GM18517 (cell line): ENCODE measurements at regions not wholly inside any gene's neighbourhood (a gene's known extent, or its start where the extent isn't known, plus 50 kb on each side); places are given as distances from the start of the nearest gene placed in this dataset.

ENCODE experiments used
- ATAC-seq: cut with Tn5 transposase; IDR thresholded peaks from one replicate; pipeline ENCODE4 v1.9.1; 2021; ENCODE audit warnings: mild to moderate bottlenecking, moderate library complexity; ENCODE audit not compliant: unreplicated experiment

- ATAC-seq = peak; percentile 82
These were observed 392.7 kb upstream of the TBL1XR1 start for GRCh38 chr3:177589911-177590381.

DNA sequence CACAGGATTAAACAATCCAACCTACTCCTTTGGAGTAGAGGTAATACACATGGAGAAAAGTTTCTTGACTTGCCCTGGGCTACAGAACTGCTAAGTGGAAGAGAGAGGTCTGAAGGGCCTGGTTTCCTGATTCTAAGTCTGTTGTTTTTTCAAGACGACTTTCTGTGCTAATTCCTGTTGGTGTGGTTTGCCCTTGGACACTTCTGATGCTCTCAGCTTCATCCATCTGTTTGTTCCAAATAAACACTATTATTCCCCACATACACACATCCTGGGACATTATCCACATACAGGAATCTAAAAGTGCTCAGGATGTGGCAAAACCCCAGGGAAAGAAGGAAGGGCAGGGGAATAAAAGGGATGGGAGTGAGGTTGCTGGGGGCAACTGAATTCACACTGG is 393.5 kb upstream of the TBL1XR1 start:
- ATAC-seq = no peak

DNA sequence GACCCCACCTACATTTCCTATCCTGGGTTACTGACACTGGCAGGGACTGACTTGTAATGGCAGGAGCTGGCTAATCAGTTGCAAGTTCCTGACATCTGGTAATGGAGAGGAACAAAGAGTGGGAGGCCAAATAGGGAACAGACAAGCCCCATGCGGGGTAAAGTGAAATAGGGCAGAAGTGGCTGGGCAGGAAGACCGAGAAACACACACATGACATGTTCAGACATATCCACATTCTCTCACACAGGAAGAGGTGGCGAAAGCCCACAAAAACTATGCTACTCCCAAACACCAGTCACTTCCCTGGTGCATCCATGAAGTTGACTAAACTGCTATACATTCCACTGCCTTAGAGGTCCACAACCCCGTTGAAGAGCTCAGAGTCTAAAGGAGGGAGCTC is 394.1 kb upstream of the TBL1XR1 start:
- peak; percentile 51 for ATAC-seq

GRCh38 chr3:177594096-177594495 is 396.8 kb upstream of the TBL1XR1 start:
- ATAC-seq = no peak

GRCh38 chr3:177595530-177596188 is 398.4 kb upstream of the TBL1XR1 start:
- no peak for ATAC-seq

GRCh38 chr3:177596248-177596815 is 399.1 kb upstream of the TBL1XR1 start:
- no peak for ATAC-seq

- no peak for ATAC-seq
These were observed 399.6 kb upstream of the TBL1XR1 start for GRCh38 chr3:177596816-177597271.

DNA sequence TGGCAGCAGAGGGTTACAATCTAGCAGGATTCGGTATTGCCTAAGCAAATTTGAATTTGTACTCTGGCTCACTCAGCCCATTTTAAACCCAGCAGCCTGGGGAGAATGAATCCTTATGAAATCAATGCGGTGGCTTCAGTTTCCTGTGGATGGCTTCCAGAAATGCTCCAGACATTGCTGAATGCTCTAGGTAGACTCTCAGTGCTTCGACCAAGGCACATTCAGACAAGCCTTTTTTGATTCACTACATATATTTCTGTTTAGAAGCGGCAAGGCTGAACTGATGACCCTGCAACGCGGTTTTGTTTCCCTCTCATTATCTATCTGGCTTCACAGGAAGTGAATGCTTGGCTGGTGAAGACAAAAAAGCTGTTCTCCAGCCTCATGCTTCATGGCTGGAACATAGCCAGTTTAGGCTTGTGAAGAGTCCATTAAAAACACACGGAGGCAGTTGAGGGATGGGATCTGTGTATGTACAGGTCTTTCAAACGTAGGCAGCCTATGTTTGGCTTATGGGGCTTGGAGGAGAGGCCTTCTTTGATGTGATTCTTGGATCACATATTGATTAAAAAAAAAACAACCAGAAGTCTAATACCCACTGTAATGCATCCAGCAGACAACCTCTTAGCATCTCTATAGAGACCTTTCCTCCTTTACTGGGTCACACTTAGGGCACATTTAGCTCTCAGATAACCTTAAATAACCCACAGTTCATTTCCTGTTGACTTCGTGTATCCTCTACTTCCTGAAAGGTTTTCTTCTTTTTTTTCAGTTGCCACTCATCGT is 400.2 kb upstream of the TBL1XR1 start:
- peak; percentile 79 for ATAC-seq

- no peak for ATAC-seq
These were observed 401.0 kb upstream of the TBL1XR1 start for GRCh38 chr3:177598097-177598833.

- no peak for ATAC-seq
These were observed 402.0 kb upstream of the TBL1XR1 start for GRCh38 chr3:177599326-177599725.

GRCh38 chr3:177599837-177600236 is 402.6 kb upstream of the TBL1XR1 start:
- ATAC-seq = no peak

DNA sequence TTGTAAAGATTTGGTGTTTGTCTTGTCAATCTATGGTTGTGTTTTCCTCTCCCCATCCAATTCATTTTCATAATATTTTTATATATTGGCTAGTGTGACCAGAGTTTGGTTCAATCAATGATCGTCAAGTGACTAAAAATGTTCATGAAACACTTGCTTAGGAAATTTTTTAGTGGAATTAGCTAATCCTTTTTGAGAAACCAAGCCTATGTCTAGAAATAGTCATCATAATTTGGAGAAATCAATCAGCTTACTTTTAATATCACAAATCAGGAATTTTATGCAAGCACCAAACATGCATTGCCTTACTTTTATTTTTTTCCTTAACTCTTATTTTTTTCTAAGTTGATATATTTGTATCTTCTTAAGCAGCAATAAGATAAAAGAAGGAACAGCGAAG is 403.1 kb upstream of the TBL1XR1 start:
- no peak for ATAC-seq

DNA sequence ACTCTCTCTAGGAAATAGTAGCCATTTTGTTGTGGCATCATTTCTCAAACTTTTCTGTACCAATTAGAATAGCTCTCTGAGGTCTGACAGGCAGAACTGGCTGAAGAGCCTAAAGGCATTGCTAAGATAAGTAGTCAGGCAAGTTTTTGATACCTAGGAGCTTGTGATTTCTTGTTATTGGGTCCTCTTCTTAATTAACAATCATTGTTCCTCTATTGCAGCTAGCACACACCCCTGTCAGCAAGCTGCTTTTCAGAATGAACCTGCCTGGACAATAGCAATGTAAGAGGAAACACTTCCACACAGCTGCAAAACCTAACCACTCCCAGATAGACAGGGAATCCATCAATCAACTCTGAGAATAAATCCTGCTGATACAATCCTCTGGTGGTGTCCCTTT is 403.9 kb upstream of the TBL1XR1 start:
- no peak for ATAC-seq

DNA sequence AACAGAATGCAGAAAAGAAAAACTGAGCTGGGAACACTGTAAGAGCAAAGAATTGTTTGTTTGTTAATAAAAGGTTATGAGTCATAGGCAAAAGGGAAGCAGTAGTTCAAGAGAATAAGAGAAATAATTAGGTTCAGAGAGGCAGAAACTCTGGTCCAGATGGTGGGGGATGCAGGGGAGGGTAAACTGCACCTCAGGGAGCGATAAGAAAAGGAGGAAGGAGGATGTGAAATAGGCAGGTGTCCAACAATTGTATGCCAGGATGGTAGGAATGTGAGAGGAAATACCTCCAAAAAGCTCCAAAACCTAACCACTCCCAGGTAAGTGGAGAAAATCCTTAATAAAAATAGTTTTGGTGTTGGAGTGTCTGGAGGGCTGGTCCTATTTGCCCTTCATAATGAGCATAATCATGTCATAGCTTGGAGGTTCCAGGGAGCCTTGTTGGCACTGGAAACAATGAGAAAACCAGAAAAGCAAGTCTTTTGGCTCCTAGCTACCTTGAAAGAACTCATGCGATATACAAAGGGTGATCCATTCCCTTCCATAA is 405.4 kb upstream of the TBL1XR1 start:
- ATAC-seq = peak; percentile 9

- peak; percentile 74 for ATAC-seq
These were observed 405.9 kb upstream of the TBL1XR1 start for GRCh38 chr3:177603148-177603603.

DNA sequence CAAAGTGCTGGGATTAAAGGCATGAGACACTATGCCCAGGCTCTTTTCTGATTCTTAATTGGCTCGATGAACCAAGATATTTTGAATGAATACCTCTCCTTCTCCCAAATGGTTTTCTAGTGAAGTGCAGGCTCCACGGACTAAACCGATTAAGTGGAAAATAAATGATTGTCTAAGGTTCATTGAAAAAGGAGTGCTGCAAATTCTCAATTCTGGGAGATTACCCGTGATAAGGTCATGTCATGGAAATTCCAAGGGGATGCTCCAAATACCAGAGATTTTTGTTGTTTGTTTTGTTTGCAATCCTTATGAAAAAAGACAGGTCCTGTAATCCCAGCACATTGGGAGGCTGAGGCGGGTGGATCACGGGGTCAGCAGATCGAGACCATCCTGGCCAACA is 406.9 kb upstream of the TBL1XR1 start:
- no peak for ATAC-seq

GRCh38 chr3:177606891-177607290 is 409.6 kb upstream of the TBL1XR1 start:
- no peak for ATAC-seq

- ATAC-seq = no peak
These were observed 410.3 kb upstream of the TBL1XR1 start for GRCh38 chr3:177607589-177607988.

GRCh38 chr3:177608443-177608842 is 411.2 kb upstream of the TBL1XR1 start:
- no peak for ATAC-seq

DNA sequence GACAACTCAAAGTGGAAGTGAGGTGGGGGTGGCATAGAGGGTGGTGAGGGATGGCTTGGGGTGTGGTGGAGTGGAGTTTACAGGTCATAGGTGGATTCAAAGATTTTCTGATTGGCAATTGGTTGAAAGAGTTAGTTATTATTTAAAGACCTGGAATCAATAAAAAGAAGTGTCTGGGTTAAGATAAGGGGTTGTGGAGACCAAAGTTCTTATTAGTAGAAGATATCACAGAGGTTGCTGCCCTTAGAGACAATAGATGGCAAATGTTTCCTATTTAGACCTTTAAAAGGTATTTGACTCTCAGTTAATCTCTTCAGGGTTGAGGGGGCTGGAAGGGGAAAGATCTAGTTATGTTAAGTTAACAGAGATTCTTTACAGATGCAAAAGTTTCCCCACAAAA is 412.3 kb upstream of the TBL1XR1 start:
- ATAC-seq = no peak

GRCh38 chr3:177610262-177610661 is 413.0 kb upstream of the TBL1XR1 start:
- ATAC-seq = no peak
